HG03571 (cell line): ENCODE measurements at regions not wholly inside any gene's neighbourhood (a gene's known extent, or its start where the extent isn't known, plus 50 kb on each side); places are given as distances from the start of the nearest gene placed in this dataset.
"Not testable (repeated sequence)": the region's sequence is repeated elsewhere in the genome, so short reads cannot be mapped to it uniquely, and the experiment has no call there.

Experiments used
- ATAC-seq: cut with Tn5 transposase; IDR thresholded peaks from one replicate; pipeline ENCODE4 v1.9.1; 2021; ENCODE audit not compliant: unreplicated experiment

- ATAC-seq: no peak
Measured at GRCh38 chr6:134678436-134678889, 271.4 kb downstream of the ALDH8A1 start.

GRCh38 chr6:134676307-134677281 is 273.3 kb downstream of the ALDH8A1 start:
- ATAC-seq: no peak

GRCh38 chr6:134675110-134676054 is 274.5 kb downstream of the ALDH8A1 start:
- ATAC-seq: no peak

DNA sequence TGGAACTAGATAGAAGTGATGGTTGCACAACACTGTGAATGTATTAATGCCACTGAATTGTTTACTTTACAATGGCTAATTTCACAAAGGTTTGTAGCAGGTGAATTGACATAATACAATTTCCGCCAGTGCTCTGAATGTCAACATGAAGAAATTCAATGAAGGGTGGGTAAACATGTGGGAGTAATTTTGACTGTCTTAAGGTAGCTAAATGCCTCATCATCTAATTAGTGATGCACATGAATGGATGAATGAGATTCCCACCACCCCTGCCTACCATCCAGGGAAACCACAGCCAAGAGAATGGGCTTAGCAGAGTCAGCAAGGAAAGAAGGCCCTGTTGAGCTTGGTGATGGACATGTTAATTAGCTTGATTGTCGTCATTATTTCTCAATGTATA is 275.3 kb downstream of the ALDH8A1 start:
- ATAC-seq: no peak

DNA sequence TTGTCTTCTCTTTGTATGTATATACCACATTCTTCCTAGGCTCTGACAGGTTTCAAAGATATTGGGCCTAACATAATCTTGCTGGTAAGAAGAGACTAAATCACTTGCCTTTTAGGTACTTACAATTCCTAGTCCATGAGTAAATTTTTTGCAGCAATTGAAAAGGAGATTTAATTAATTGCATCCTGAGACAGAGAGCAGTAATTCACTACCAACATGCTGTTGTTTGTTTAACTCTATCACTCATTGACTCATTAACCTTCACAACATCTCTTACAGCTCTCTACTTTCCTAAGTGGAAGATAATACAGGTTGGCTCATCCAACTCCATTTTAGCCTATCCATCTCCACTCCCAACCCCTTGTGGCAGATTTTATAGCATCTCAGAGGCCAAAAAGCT is 280.4 kb downstream of the ALDH8A1 start:
- ATAC-seq: no peak

GRCh38 chr6:134667111-134667510 is 282.8 kb downstream of the ALDH8A1 start:
- ATAC-seq: no peak

DNA sequence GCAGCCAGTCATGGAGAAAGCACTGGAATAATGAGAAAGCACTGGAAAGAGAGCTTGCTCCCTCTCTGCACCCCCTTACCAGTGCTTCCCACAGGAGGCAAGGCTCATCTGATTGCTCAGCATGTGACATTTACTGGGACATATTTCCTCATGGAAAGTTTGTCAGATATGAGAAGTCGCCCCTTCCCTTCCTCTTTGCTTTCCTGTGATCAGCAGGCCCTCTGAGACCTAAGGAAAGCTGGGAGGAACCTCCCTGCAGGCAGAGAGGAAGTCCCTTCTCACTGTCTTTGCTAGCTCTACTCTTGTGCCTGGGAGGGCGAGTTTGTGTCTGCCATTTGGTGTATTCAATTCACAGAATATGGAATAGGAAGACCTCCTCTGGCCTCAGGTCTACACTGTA is 283.8 kb downstream of the ALDH8A1 start:
- ATAC-seq: no peak

GRCh38 chr6:134665029-134665723 is 284.7 kb downstream of the ALDH8A1 start:
- ATAC-seq: no peak

GRCh38 chr6:134663800-134664535 is 285.9 kb downstream of the ALDH8A1 start:
- ATAC-seq: no peak

DNA sequence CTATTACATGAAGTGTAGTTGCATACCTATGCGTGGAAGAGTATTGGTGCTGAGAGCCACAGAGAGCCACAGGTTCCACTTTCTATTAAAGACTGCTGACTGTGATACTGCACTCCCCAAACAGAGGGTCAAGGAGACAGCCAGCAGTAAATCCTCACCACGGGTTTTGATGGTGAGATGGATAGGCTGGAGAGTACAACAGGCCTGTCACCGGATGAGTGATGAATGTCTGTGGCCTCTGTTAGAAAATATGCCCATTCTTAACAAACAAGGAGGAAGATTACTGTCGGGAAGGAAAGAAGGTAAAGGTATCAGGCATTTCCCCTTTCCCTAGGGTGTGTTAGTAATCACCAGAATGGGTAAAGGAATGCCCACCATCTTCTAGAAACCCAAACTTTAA is 286.5 kb downstream of the ALDH8A1 start:
- ATAC-seq: no peak

GRCh38 chr6:134662077-134662700 is 287.7 kb downstream of the ALDH8A1 start:
- ATAC-seq: no peak

DNA sequence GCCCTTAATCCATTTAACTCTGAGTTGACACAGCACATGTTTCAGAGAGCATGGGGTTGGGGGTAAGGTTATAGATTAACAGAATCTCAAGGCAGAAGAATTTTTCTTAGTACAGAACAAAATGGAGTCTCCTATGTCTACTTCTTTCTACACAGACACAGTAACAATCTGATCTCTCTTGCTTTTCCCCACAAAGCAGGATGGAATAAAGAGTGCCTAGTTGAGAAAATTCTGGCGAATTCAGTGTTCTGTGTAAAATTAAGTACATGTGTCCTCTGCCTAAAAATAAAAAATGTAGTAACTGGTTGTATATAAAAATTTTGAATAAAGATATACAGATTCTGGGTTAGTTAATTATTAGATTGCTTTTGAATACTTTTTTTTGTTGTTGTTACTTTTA is 290.0 kb downstream of the ALDH8A1 start:
- ATAC-seq: not testable (repeated sequence)

GRCh38 chr6:134658596-134658995 is 291.3 kb downstream of the ALDH8A1 start:
- no peak for ATAC-seq

DNA sequence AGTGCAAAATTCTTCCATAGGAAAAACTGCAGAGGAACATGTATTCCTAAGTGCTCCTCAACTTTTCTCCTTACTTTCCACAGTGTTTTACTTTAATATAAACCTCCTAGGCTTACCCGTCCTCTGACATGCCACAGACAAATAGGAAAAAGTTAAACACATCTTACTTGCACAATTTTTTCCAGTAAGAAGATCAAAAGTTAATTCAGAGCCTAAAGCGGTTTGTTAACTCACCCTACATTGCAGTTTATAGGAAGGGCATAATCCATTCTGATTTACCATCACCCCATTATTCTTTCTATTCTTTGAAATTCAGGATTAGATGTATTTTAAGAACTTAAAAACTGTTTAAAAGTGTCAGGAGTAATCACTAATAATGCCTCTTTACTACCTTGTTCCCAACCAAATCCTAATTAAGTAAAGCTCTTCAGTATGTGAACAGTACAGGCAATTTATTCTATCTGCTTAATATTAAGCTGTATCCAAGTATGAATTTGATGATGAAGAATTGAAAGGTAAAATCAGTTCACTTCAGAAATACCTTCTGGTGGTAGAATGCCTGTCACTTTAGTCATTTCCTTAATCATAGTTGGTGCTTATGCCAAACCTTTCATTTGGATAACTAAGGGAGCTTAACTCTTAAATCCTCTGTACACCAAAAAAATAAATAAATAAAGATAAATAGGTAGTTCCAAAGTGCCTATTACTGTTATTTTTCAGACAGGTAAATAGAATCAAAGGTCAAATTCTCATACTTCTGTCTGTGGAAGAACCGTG is 292.0 kb downstream of the ALDH8A1 start:
- ATAC-seq: no peak

GRCh38 chr6:134657343-134657742 is 292.6 kb downstream of the ALDH8A1 start:
- no peak for ATAC-seq

GRCh38 chr6:134654751-134655150 is 295.1 kb downstream of the ALDH8A1 start:
- no peak for ATAC-seq

- no peak for ATAC-seq
Measured at GRCh38 chr6:134651519-134651918, 298.4 kb downstream of the ALDH8A1 start.

GRCh38 chr6:134647861-134648260 is 302.0 kb downstream of the ALDH8A1 start:
- no peak for ATAC-seq

- ATAC-seq: no peak
Measured at GRCh38 chr6:134642819-134643218, 307.1 kb downstream of the ALDH8A1 start.
